Tibial nerve (tissue), 4 donors: ENCODE measurements at regions not wholly inside any gene's neighbourhood (a gene's known extent, or its start where the extent isn't known, plus 50 kb on each side); places are given as distances from the start of the nearest gene placed in this dataset.

Source experiments
- CTCF ChIP-seq, 5 experiments: fragments of 200-600 bp in 3 of 5; fragments of 450-650 bp in 2 of 5; sonication (generic) in 3 of 5; IDR thresholded peaks; one replicate each; pipeline ENCODE4 v1.5.1; 2016 to 2019; ENCODE audit warnings: antibody characterized with exemption in 5 of 5, mild to moderate bottlenecking in 3 of 5, moderate library complexity in 2 of 5
- EP300 ChIP-seq, 2 donors: sonication (generic); formaldehyde crosslinking; IDR thresholded peaks; one replicate each; pipeline ENCODE4 v1.6.1; 2017; ENCODE audit warnings: antibody characterized with exemption in 2 of 2, mild to moderate bottlenecking in 1 of 2
- POLR2A ChIP-seq, 2 donors: fragments of 450-650 bp; IDR thresholded peaks; one replicate each; pipeline ENCODE4 v1.6.1; 2017; ENCODE audit warnings: antibody characterized with exemption in 2 of 2, mild to moderate bottlenecking in 2 of 2, moderate library complexity in 2 of 2

GRCh38 chr1:106789686-106790085, 266.8 kb upstream of the PRMT6 start:
- no peak for TF ChIP-seq EP300 (IDR thresholded peaks at IDR 0.05)
- no peak for TF ChIP-seq CTCF (IDR thresholded peaks at IDR 0.05)
- TF ChIP-seq POLR2A (IDR thresholded peaks at IDR 0.05), result no peak
